SJCRH30 (cell line): ENCODE measurements at regions not wholly inside any gene's neighbourhood (a gene's known extent, or its start where the extent isn't known, plus 50 kb on each side); places are given as distances from the start of the nearest gene placed in this dataset.
"Not testable (repeated sequence)": the region's sequence is repeated elsewhere in the genome, so short reads cannot be mapped to it uniquely, and the experiment has no call there.

Experiments
- DNase-seq, 2 experiments: peaks; one replicate each; pipeline ENCODE4 v3.0.0-alpha.2; 2015 to 2020
- H3K27ac ChIP-seq: fragments of 250-450 bp; sonication (Bioruptor Pico); 2 replicates; pipeline ENCODE4 v1.5.1; 2020; ENCODE audit warnings: mild to moderate bottlenecking, moderate library complexity
- H3K27me3 ChIP-seq: fragments of 250-450 bp; sonication (Bioruptor Pico); 2 replicates; pipeline ENCODE4 v1.5.1; 2020; ENCODE audit warnings: mild to moderate bottlenecking, moderate library complexity
- H3K36me3 ChIP-seq: fragments of 250-450 bp; sonication (Bioruptor Pico); 2 replicates; pipeline ENCODE4 v1.5.1; 2020; ENCODE audit warnings: mild to moderate bottlenecking, moderate library complexity
- H3K4me1 ChIP-seq: fragments of 250-450 bp; sonication (Bioruptor Pico); 2 replicates; pipeline ENCODE4 v1.5.1; 2020; ENCODE audit warnings: mild to moderate bottlenecking, moderate library complexity
- H3K4me3 ChIP-seq: fragments of 250-450 bp; sonication (Bioruptor Pico); 2 replicates; pipeline ENCODE4 v1.5.1; 2020; ENCODE audit warnings: mild to moderate bottlenecking, moderate library complexity
- H3K9me3 ChIP-seq: fragments of 250-450 bp; sonication (Bioruptor Pico); replicated peaks from 2 replicates; pipeline ENCODE4 v1.5.1; 2020; ENCODE audit warnings: mild to moderate bottlenecking, moderate library complexity

GRCh38 chr12:87025976-87026375 lies 769.8 kb upstream of the MGAT4C start:
- H3K4me1 ChIP-seq: no peaks in the 10 kb centered on the region
- no peak for DNase-seq
- H3K9me3 ChIP-seq: no peaks in the 10 kb centered on the region
- no peaks in the 10 kb centered on the region for H3K27me3 ChIP-seq
- no peaks in the 10 kb centered on the region for H3K36me3 ChIP-seq
- H3K4me3 ChIP-seq: no peak overlapping the region
- no peak overlapping the region for H3K27ac ChIP-seq

GRCh38 chr12:87021400-87021799 lies 765.2 kb upstream of the MGAT4C start:
- Histone ChIP-seq H3K9me3 (no peaks in the 10 kb centered on the region), H3K27ac (no peak overlapping the region), H3K36me3 (no peaks in the 10 kb centered on the region), H3K4me3 (no peak overlapping the region), H3K27me3 (no peaks in the 10 kb centered on the region), H3K4me1 (no peaks in the 10 kb centered on the region)
- DNase-seq: no peak

DNA sequence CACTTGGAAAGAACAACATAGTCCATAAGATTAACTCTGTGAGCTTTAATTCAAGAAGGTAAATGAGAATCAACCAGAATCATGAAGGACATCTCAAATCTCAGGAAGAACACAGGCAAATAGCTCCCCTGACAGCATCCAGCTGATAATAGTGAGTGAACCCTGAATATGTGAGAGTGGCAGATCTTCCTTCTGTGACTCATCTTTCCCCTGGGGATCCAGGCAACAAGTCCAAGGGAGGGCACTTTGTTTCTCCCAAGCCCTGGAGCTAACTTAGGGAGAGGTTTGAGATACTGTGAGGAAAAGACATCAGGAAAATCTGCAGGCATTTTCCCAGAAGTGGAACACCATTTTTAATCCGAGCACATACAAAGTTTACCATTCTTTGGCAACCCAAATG lies 763.9 kb upstream of the MGAT4C start:
- no peak for DNase-seq
- Histone ChIP-seq H3K27ac (no peak overlapping the region), H3K4me3 (no peak overlapping the region), H3K27me3 (no peaks in the 10 kb centered on the region), H3K4me1 (no peaks in the 10 kb centered on the region), H3K36me3 (no peaks in the 10 kb centered on the region), H3K9me3 (no peaks in the 10 kb centered on the region)

DNA sequence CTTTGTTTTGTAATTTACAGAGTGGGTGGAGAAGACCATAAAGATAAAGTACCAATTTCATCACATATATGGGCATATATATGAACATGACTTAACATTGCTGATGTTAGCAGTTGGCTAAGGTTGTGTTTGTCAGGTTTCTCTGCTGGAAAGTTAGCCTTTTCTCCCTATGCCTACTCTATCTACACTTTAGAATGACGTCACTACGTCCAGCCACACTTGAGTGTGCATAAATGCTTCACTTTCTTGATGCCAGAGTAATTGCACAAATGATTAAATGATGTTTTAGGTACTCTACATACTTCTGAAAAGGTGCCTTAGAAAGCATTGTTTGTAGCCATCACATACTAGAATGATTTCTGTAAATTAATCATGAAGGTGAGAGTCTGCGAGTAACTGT lies 759.2 kb upstream of the MGAT4C start:
- Histone ChIP-seq H3K27ac (no peak overlapping the region), H3K36me3 (no peaks in the 10 kb centered on the region), H3K27me3 (no peaks in the 10 kb centered on the region), H3K4me1 (no peaks in the 10 kb centered on the region), H3K4me3 (no peak overlapping the region), H3K9me3 (no peaks in the 10 kb centered on the region)
- DNase-seq: no peak

- no peaks in the 10 kb centered on the region for H3K9me3 ChIP-seq
Observed at GRCh38 chr12:87008785-87009384, 752.7 kb upstream of the MGAT4C start.

DNA sequence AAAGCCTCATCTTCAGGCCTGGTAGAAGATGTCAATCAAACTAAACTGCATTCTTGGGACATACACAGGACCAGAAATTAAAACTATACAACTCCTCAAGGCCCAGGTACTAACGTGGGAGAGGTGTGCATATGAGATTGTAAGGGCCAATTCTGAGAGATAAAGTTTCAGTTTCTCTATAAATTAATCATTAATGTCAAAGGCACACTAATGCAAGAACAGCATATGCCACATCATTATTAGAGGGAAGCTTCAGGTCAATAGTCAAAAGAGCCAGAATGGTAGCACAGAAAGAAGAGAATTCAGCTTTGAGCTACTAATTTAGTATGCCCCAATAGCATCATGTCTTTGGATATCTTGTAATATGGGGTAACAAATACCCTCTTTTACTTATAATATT lies 744.9 kb upstream of the MGAT4C start:
- no peaks in the 10 kb centered on the region for H3K4me1 ChIP-seq
- no peaks in the 10 kb centered on the region for H3K9me3 ChIP-seq
- H3K27ac ChIP-seq: no peak overlapping the region
- no peak overlapping the region for H3K4me3 ChIP-seq
- no peak for DNase-seq
- no peaks in the 10 kb centered on the region for H3K36me3 ChIP-seq
- no peaks in the 10 kb centered on the region for H3K27me3 ChIP-seq

More at GRCh38 chr12:87008785-87009384, 752.7 kb upstream of the MGAT4C start:
- Histone ChIP-seq H3K27ac (no peak overlapping the region), H3K36me3 (no peaks in the 10 kb centered on the region), H3K27me3 (no peaks in the 10 kb centered on the region), H3K4me1 (no peaks in the 10 kb centered on the region), H3K4me3 (no peak overlapping the region)
- no peak for DNase-seq

- H3K9me3 ChIP-seq: no peaks in the 10 kb centered on the region
- no peak for DNase-seq
- no peaks in the 10 kb centered on the region for H3K36me3 ChIP-seq
- H3K4me1 ChIP-seq: no peaks in the 10 kb centered on the region
- H3K27ac ChIP-seq: no peak overlapping the region
- H3K4me3 ChIP-seq: no peak overlapping the region
- no peaks in the 10 kb centered on the region for H3K27me3 ChIP-seq
Observed at GRCh38 chr12:86985298-86985697, 729.1 kb upstream of the MGAT4C start.

GRCh38 chr12:86970595-86970994 lies 714.4 kb upstream of the MGAT4C start:
- not testable (repeated sequence) for H3K9me3 ChIP-seq, H3K4me1 ChIP-seq, H3K27ac ChIP-seq, H3K4me3 ChIP-seq, DNase-seq, H3K36me3 ChIP-seq, H3K27me3 ChIP-seq

- Histone ChIP-seq H3K4me1 (no peaks in the 10 kb centered on the region), H3K4me3 (no peak overlapping the region), H3K27me3 (no peaks in the 10 kb centered on the region), H3K27ac (no peak overlapping the region), H3K9me3 (no peaks in the 10 kb centered on the region), H3K36me3 (no peaks in the 10 kb centered on the region)
- no peak for DNase-seq
Observed at GRCh38 chr12:86959766-86960458, 703.7 kb upstream of the MGAT4C start.

DNA sequence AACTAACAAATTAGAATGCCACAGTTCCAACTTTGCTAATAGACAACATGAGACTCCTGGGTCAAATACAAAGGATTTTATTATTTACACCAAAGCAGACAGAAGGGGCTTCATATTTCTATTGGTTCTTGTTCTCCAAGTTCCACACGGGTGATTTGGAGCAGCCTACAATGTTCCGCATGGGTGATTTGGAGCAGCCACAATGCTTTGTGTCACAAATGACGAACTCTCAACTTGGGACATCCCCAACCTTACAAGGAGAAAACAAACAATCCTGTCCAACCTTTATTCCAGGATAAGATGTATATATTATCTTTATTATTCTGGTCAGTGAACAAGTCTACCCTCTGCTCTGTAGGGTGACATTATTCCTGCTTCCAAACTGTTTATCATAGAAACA lies 694.3 kb upstream of the MGAT4C start:
- no peak overlapping the region for H3K4me3 ChIP-seq
- H3K4me1 ChIP-seq: no peaks in the 10 kb centered on the region
- H3K27ac ChIP-seq: no peak overlapping the region
- H3K27me3 ChIP-seq: no peaks in the 10 kb centered on the region
- no peaks in the 10 kb centered on the region; the same call in 1 of the 2 replicates for H3K9me3 ChIP-seq
- H3K36me3 ChIP-seq: no peaks in the 10 kb centered on the region
- DNase-seq: no peak

DNA sequence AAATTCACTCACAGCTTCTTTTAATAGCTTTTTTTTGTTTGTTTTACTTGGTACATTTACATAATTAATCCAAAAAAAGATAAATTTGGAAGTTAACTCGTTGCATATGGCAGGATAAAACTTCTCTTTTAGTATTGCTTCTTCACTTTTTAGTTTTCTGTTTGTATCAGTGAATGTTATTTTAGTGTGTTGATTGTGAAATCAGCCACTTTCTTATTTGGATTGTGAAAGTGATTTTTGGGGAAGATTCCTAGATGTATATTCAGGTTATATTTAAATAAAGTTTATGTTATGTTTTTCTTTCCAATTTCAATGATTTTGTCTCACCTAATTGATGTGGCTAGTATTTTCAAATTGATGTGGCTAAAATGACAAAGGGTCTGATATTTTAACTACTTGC lies 693.9 kb upstream of the MGAT4C start:
- Histone ChIP-seq H3K36me3 (no peaks in the 10 kb centered on the region), H3K27ac (no peak overlapping the region), H3K4me1 (no peaks in the 10 kb centered on the region), H3K9me3 (no peaks in the 10 kb centered on the region; the same call in 1 of the 2 replicates), H3K27me3 (no peaks in the 10 kb centered on the region), H3K4me3 (no peak overlapping the region)
- no peak for DNase-seq

DNA sequence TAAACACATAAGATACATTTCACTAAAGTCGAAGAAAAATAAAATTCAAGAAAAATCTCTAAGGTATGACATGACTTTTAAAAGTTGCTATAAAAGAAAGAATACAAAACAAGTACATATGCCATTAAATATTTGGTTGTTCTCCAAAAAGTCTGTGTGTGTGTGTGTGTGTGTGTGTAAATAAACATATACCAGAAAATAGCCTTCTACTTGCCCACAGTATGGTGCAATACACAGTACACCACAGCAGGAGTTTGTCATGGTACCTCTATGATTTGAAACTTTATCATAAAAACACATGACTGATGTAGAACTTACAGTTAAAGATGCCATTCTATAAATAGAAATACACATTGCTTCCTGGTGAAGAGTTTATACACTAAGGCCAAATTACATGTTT lies 692.7 kb upstream of the MGAT4C start:
- no peak for DNase-seq
- H3K27me3 ChIP-seq: no peaks in the 10 kb centered on the region
- H3K36me3 ChIP-seq: no peaks in the 10 kb centered on the region
- H3K9me3 ChIP-seq: no peaks in the 10 kb centered on the region; the same call in 1 of the 2 replicates
- H3K4me1 ChIP-seq: no peaks in the 10 kb centered on the region
- no peak overlapping the region for H3K27ac ChIP-seq
- no peak overlapping the region for H3K4me3 ChIP-seq

DNA sequence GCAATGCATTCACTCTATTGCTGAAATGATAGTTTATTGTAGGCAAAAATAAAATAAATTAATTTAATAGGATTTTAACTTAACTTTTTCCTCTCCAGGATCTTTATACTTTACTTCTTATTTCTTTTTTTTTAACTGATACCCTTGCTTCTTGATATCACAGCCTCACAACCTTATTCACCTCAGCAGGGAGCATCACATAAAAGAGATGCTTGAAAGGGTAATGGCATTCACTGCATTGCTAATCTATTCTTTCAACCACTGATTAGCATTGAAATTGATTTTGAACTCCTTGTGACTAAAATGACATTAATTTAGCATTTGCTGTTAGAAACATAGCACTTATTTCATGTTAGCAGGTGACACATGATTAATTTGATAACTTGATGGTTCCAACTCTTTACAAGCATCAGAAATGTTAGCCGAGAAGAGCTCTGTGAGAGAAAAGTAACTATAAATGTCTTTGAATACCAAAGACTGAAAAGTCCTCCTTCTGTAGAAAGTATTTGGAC lies 689.5 kb upstream of the MGAT4C start:
- Histone ChIP-seq H3K4me1 (no peaks in the 10 kb centered on the region), H3K4me3 (no peak overlapping the region), H3K9me3 (no peaks in the 10 kb centered on the region; the same call in 1 of the 2 replicates), H3K27ac (no peak overlapping the region), H3K36me3 (no peaks in the 10 kb centered on the region), H3K27me3 (no peaks in the 10 kb centered on the region)
- DNase-seq: no peak

- H3K27me3 ChIP-seq, H3K4me1 ChIP-seq, H3K4me3 ChIP-seq, DNase-seq, H3K36me3 ChIP-seq, H3K9me3 ChIP-seq, H3K27ac ChIP-seq: not testable (repeated sequence)
Observed at GRCh38 chr12:86944197-86944819, 688.1 kb upstream of the MGAT4C start.

GRCh38 chr12:86931714-86932113 lies 675.5 kb upstream of the MGAT4C start:
- H3K9me3 ChIP-seq: no peaks in the 10 kb centered on the region
- no peaks in the 10 kb centered on the region for H3K36me3 ChIP-seq
- no peak overlapping the region for H3K27ac ChIP-seq
- H3K4me1 ChIP-seq: no peaks in the 10 kb centered on the region
- no peaks in the 10 kb centered on the region for H3K27me3 ChIP-seq
- H3K4me3 ChIP-seq: no peak overlapping the region
- DNase-seq: no peak
